Stromal cell of bone marrow (primary cell): ENCODE measurements at regions not wholly inside any gene's neighbourhood (a gene's known extent, or its start where the extent isn't known, plus 50 kb on each side); places are given as distances from the start of the nearest gene placed in this dataset.
"Not testable (repeated sequence)": the region's sequence is repeated elsewhere in the genome, so short reads cannot be mapped to it uniquely, and the experiment has no call there.

ENCODE experiments used
- DNase-seq: peaks from one replicate; pipeline ENCODE4 v3.0.0-alpha.2; 2012; ENCODE audit warnings: low read depth

- DNase-seq: no peak
These were observed 79.7 kb upstream of the ITGB1 start for GRCh38 chr10:33037726-33038125.

DNA sequence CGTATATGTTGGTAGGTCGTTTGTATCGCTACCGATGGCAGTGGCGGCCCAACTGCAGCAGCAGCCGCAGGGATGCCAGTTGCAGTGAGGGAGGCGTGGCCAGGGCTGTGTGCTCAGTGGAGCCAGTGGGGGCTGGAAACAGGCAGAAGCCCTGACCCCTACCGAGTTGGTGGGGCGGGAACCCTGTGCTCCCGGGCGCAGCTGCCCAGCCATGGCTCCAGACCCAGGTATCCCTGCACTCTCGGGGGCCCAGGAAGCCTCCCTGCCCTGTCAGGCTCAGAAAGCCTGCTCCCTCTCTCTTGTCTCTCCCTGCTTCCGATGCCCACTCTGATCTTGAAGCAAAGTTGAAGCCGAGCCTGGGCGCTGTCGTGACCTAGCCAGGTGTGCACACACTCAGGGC is 78.6 kb upstream of the ITGB1 start:
- no peak for DNase-seq

GRCh38 chr10:33035411-33035810 is 77.4 kb upstream of the ITGB1 start:
- no peak for DNase-seq

DNA sequence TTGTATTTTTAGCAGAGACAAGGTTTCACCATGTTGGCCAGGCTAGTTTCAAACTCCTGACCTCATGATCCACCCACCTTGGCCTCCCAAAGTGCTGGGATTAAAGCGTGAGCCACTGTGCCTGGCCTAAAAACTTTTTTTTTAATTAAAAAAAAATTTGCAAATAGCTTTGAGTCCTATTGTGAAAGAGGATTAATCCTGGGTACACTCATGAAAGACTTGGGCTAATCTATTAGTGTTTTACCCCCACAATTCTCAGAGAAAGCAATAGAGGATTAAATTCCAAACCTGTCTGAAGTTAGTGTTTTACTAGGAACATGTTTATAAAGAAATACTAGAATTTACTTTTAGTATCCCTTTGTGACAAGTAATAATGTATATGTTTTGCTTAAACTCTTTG is 76.9 kb upstream of the ITGB1 start:
- DNase-seq: no peak

DNA sequence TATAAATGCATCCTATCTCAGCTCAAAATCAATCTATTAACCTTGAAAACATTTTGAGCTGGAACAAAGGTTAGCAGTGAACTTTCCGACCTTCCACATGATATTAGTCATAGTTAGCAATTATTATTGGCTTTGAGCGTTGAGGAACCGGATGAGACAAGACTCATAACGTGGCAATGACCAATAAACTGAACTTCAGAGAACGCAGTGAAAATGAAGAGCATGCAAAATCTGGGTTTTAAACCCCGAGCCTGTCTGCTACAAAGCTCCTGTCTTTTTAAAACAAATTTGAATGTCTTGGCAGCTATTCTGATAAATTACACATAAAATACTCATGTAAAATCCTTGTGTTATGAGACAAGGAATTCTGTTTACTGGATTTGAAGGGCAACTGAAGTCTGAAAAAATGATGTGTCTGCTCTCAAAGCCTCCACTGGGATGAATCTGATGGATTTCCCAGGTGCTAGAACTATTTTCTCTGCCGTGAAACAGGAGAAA is 74.7 kb upstream of the ITGB1 start:
- DNase-seq: peak; percentile 59

GRCh38 chr10:33031815-33032653 is 74.0 kb upstream of the ITGB1 start:
- no peak for DNase-seq

GRCh38 chr10:33031171-33031570 is 73.1 kb upstream of the ITGB1 start:
- DNase-seq: no peak

DNA sequence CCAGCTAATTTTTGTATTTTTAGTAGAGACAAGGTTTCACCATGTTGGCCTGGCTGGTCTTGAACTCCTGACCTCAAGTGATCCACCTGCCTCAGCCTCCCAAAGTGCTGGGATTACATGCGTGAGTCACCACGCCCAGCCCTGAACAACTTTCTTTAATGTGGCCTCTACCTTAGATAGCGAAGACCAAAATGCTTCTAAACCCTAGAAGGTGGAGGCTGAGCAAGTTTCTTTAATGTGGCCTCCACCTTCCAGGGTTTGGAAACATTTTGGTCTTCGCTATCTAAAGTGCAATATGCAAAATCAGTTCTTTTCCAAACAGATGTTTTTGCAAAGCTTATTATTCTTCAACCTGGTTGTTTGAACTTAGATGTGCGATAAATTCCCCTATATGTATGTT is 70.5 kb upstream of the ITGB1 start:
- not testable (repeated sequence) for DNase-seq

- DNase-seq: no peak
These were observed 69.1 kb upstream of the ITGB1 start for GRCh38 chr10:33027088-33027487.

DNA sequence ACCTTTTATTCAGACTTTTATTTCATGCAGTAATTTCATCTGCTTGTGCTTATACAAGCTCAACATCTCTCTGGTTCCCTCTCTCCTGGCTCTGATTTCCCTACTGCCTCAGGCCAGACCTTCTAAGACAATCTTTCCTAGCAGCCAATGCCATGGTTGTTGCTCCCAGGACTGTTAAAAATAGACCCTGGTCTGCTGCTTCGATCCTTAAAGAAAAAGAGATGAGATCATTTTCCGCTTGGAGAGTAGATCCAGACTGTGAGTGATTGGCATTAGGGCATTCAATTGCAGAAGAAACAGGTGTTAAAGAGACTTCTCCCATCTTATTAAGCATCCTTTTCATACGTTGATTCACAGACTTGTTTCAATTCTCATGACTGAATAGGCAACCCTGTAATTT is 68.4 kb upstream of the ITGB1 start:
- no peak for DNase-seq

DNA sequence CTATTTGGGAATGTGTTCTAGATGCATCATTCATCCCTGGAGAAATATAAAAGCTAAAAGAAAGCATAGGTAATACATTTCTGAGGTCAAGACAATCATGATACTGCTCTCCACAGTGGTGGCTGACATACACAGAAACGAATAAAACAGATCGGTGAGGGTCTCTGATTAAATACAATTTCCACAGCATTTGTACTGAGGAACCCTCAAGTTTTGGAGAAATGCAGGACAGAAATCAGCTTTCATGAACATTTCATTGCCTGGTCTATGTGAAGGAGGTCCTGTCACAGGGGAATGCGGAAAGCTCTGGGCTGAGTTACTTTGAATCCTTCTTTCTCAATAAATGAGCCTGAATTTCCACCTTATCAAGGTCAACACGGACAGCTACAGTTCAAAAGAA is 67.9 kb upstream of the ITGB1 start:
- DNase-seq: no peak

DNA sequence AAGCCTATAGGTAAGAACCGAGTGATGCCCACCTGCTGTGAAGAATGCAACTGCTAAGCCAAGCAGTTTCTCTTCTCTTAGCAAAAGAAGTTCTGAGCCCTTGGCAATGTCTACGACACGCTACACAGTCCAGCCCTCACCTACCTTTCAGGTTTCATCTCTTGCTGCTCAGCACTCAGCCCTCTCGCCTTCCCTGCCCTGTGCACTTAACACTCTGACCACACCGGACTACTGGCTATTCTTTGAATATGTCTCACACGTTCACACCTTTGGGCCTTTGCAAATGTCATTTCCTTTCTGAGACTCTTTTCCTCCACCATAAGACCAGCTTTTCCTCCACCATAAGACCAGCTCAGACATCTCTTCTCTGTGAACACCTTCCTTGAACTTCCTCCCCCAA is 67.0 kb upstream of the ITGB1 start:
- DNase-seq: no peak

- no peak for DNase-seq
These were observed 64.7 kb upstream of the ITGB1 start for GRCh38 chr10:33022691-33023090.

GRCh38 chr10:33022090-33022489 is 64.1 kb upstream of the ITGB1 start:
- no peak for DNase-seq

- DNase-seq: no peak
These were observed 59.0 kb upstream of the ITGB1 start for GRCh38 chr10:33016988-33017387.

- peak; percentile 83 for DNase-seq
These were observed 57.9 kb upstream of the ITGB1 start for GRCh38 chr10:33015761-33016547.

GRCh38 chr10:33013331-33013730 is 55.3 kb upstream of the ITGB1 start:
- DNase-seq: not testable (repeated sequence)

- no peak for DNase-seq
These were observed 54.3 kb upstream of the ITGB1 start for GRCh38 chr10:33012306-33012705.

GRCh38 chr10:33010132-33011037 is 52.4 kb upstream of the ITGB1 start:
- peak; percentile 45 for DNase-seq

- DNase-seq: no peak
These were observed 51.5 kb upstream of the ITGB1 start for GRCh38 chr10:33009244-33010131.
